HG02870 (cell line): ENCODE measurements at regions not wholly inside any gene's neighbourhood (a gene's known extent, or its start where the extent isn't known, plus 50 kb on each side); places are given as distances from the start of the nearest gene placed in this dataset.

Source experiments
- ATAC-seq: cut with Tn5 transposase; IDR thresholded peaks from one replicate; pipeline ENCODE4 v1.9.1; 2021; ENCODE audit warnings: mild to moderate bottlenecking, moderate library complexity; ENCODE audit not compliant: unreplicated experiment

- ATAC-seq: no peak
Measured at GRCh38 chr6:12648171-12648570, 68.4 kb upstream of the PHACTR1 start.

DNA sequence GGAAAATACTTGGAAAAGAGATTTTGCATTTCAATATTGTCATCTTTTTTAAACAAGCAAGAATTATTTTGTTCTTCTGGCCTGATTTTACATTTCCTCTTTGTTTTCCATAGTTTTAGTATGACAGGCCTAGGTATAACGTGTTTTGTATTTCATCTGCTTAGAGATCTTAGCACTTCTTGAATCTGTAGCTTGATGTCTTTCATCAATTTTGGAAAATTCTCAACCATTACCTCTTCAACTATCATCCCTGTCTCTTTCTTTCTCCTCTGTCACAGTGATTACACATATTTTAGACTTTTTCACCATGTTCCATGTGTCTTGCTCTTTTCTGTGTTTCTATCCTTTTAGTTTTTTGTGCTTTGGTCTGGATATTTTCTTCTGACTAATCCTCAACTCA lies 67.2 kb upstream of the PHACTR1 start:
- no peak for ATAC-seq

DNA sequence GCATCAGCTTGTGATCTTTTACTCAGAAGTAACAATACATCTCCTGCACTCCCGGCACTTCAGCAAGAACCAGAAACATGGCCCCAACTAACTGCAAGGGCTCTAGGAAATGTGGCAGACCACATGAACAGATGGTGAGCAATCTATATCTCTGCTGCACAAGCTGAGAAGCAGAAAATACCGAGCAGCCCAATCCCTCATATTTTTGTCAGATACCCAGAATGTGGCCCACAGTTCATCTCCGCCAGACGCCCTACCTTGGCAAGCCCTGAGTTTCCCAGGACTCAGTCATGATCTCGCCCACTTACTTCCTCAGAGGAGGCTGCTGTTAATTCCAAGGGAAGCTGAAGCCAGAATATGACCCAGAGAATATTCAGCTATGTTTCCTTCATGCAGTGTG lies 63.1 kb upstream of the PHACTR1 start:
- no peak for ATAC-seq

DNA sequence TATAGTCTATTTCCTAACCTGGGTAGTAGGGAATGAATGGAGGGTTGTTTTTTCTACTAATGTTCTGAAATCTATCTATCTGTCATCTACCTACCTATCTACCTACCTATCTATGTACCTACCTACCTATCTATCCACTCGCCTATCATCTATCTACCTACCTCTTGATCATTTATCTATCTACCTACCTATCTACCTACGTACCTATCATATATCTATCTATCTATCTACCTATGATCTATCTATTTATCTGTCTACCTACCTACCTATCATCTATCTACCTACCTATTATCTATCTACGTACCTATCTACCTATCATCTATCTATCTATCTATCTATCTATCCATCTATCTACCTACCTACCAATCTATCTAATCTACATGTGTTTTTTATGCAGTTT lies 62.5 kb upstream of the PHACTR1 start:
- ATAC-seq: no peak

DNA sequence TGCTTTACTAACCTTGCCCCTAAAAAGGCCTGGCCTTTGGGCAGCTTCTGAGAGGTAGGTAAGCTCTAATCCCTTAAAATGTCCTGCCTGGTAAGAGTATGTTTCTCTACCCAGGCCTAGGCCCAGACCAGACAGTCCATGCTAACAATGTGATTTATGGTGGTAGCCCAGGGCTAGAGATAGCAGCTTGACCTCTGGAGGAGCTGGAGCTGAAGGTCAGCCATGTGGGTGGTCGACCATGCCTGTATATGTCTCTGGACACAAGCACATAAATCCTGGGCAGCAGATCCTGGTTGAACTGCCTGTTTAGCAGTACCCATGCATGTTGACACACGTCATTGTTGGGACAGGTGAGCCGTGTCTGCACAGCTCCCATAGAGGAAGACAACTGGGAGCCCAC lies 62.1 kb upstream of the PHACTR1 start:
- ATAC-seq: no peak

GRCh38 chr6:12656906-12657305 lies 59.7 kb upstream of the PHACTR1 start:
- no peak for ATAC-seq

DNA sequence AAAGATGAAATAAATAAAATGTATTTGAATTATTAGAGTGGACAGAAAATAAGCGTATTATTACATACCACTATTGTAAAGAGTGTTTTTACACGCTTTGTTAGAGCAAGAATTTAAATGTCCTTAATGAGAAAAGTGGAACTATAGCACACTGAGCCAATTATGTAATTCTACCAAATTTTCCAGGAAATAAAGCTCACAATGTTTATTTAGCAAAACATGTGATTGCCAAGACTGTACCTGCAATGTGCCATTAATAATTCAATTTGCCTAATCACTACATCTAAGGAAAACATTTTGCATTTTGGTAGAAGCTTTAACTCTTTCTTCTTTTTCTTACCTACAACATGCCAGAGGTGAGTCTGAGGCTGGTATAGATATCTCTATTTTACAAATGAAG lies 58.7 kb upstream of the PHACTR1 start:
- no peak for ATAC-seq

GRCh38 chr6:12661432-12662089 lies 55.0 kb upstream of the PHACTR1 start:
- ATAC-seq: no peak
